T-cell (primary cell): ENCODE measurements at regions not wholly inside any gene's neighbourhood (a gene's known extent, or its start where the extent isn't known, plus 50 kb on each side); places are given as distances from the start of the nearest gene placed in this dataset.

Source experiments
- ATAC-seq, 4 experiments: fragments of 200-7000 bp in 3 of 4; fragments of 150-1000 bp in 1 of 4; cut with Tn5 transposase; replicated peaks in 1 of 4; 1 replicate in 3 of 4; 2 replicates in 1 of 4; pipeline ENCODE4 v1.10.0; 2021; ENCODE audit warnings: moderate library complexity in 3 of 4, mild to moderate bottlenecking in 2 of 4, moderate number of reproducible peaks in 1 of 4
- CTCF ChIA-PET, 2 donors: fragments of 300-600 bp; sonication (Branson Sonifier 250); formaldehyde crosslinking; loops; one replicate each; lab custom pipeline; 2022; ENCODE audit warnings: antibody characterized with exemption in 2 of 2; lab: Charles Lee
- POLR2A ChIA-PET, 2 donors: fragments of 300-600 bp; sonication (Branson Sonifier 250); formaldehyde crosslinking; loops; one replicate each; lab custom pipeline; 2022; ENCODE audit warnings: antibody characterized with exemption in 2 of 2; lab: Charles Lee
- DNase-seq, 35 experiments: peaks; one replicate each; pipeline versions ENCODE4 v3.0.0 to v3.0.0-alpha.2; 2013 to 2023
- H3K27ac ChIP-seq: one replicate; pipeline ENCODE4 v1.5.1; 2013; ENCODE audit warnings: low read length
- H3K27me3 ChIP-seq, 2 experiments: replicated peaks in 1 of 2; 1 replicate in 1 of 2; 2 replicates in 1 of 2; pipeline versions ENCODE4 v1.6.1 to v1.7.0; 2013; ENCODE audit warnings: low read length in 1 of 2, mixed read lengths in 1 of 2; ENCODE audit not compliant: control insufficient read depth in 2 of 2, insufficient read depth in 2 of 2; ENCODE audit errors: extremely low read depth in 1 of 2
- H3K36me3 ChIP-seq, 2 donors: 1 replicate in 1 of 2; 2 replicates in 1 of 2; pipeline versions ENCODE4 v1.6.1 to v1.7.0; 2013; ENCODE audit warnings: low read length in 1 of 2; ENCODE audit not compliant: control insufficient read depth in 2 of 2, insufficient read depth in 1 of 2; ENCODE audit errors: extremely low read depth in 1 of 2
- H3K4me1 ChIP-seq, 2 experiments: 1 replicate in 1 of 2; 2 replicates in 1 of 2; pipeline versions ENCODE4 v1.6.1 to v1.7.0; 2013; ENCODE audit warnings: low read length in 2 of 2, mixed read lengths in 1 of 2; ENCODE audit not compliant: insufficient read depth in 2 of 2, control insufficient read depth in 1 of 2; ENCODE audit errors: extremely low read depth in 1 of 2
- H3K4me3 ChIP-seq, 2 donors: 1 replicate in 1 of 2; 2 replicates in 1 of 2; pipeline versions ENCODE4 v1.5.1 to v1.7.0; 2013; ENCODE audit warnings: mild to moderate bottlenecking in 2 of 2, low read length in 1 of 2, moderate library complexity in 1 of 2; ENCODE audit not compliant: control insufficient read depth in 1 of 2; ENCODE audit errors: extremely low read depth in 1 of 2
- H3K9me3 ChIP-seq: 2 replicates; pipeline ENCODE4 v1.7.0; 2013
- H3K27ac Mint-ChIP-seq, 2 donors: one replicate each; pipeline ENCODE4 v1.8.0; 2020 to 2021; ENCODE audit warnings: mild to moderate bottlenecking in 2 of 2, mixed read lengths in 2 of 2
- H3K27me3 Mint-ChIP-seq, 2 donors: one replicate each; pipeline ENCODE4 v1.8.0; 2021 to 2022; ENCODE audit warnings: mixed read lengths in 2 of 2
- H3K36me3 Mint-ChIP-seq: one replicate; pipeline ENCODE4 v1.8.0; 2021; ENCODE audit warnings: mixed read lengths
- H3K4me1 Mint-ChIP-seq, 3 donors: one replicate each; pipeline ENCODE4 v1.8.0; 2020 to 2022; ENCODE audit warnings: mixed read lengths in 3 of 3, mild to moderate bottlenecking in 1 of 3
- H3K4me3 Mint-ChIP-seq, 3 donors: one replicate each; pipeline ENCODE4 v1.8.0; 2020 to 2022; ENCODE audit warnings: mild to moderate bottlenecking in 3 of 3, mixed read lengths in 3 of 3, moderate library complexity in 3 of 3
- H3K9me3 Mint-ChIP-seq, 3 donors: one replicate each; pipeline ENCODE4 v1.8.0; 2020 to 2022; ENCODE audit warnings: mixed read lengths in 3 of 3
- WGBS: methylation state at CpG from one replicate; pipeline ENCODE4 v1.1.5; 2013; ENCODE audit warnings: missing lambda C conversion rate; ENCODE audit not compliant: insufficient coverage; 5-methylcytosine and 5-hydroxymethylcytosine counted together

GRCh38 chr2:228681979-228682378, 500.5 kb upstream of the SPHKAP start:
- ChIA-PET POLR2A (no interaction called here), CTCF (no interaction called here)
- ATAC-seq: no peak
- Mint-ChIP-seq H3K36me3 (no peaks in the 10 kb centered on the region), H3K4me1 (no peaks in the 10 kb centered on the region), H3K27me3 (no peaks in the 10 kb centered on the region), H3K9me3 (peaks cover 5 to 11% (median 7%) of the 10 kb centered on the region in 3 donors), H3K4me3 (no peak overlapping the region), H3K27ac (no peak overlapping the region)
- H3K27me3 ChIP-seq: no peaks in the 10 kb centered on the region
- no peaks in the 10 kb centered on the region for H3K36me3 ChIP-seq
- H3K4me3 ChIP-seq: no peak overlapping the region
- no peaks in the 10 kb centered on the region for H3K9me3 ChIP-seq
- no CpG with 5 or more reads among the region's 1 CpG for WGBS
- no peak for DNase-seq
- no peaks in the 10 kb centered on the region for H3K4me1 ChIP-seq
- no peak overlapping the region for H3K27ac ChIP-seq

DNA sequence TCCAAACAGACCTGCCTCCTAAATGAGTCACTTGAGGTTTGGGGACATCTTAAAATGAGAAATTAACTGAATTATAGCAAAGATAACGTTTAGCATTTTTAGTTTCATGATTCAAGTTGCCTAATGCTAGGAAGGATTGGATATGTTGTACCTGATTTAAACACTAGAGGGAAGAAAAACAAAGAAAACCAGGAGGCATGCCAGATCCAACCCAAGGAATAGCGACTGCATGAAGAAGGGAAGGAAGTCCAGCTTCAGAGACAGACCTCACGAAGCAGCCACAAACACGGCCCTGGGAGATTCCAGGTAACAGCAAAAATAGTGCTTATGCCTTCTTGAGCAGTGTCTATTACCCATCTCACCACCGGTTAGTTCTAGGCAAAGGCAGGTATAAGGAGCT, 499.9 kb upstream of the SPHKAP start:
- Histone ChIP-seq H3K4me3 (no peak overlapping the region), H3K4me1 (no peaks in the 10 kb centered on the region), H3K36me3 (no peaks in the 10 kb centered on the region), H3K9me3 (no peaks in the 10 kb centered on the region), H3K27me3 (no peaks in the 10 kb centered on the region), H3K27ac (no peak overlapping the region)
- Mint-ChIP-seq H3K4me3 (no peak overlapping the region), H3K9me3 (peaks cover 5 to 11% (median 7%) of the 10 kb centered on the region in 3 donors), H3K27ac (no peak overlapping the region), H3K27me3 (no peaks in the 10 kb centered on the region), H3K36me3 (no peaks in the 10 kb centered on the region), H3K4me1 (no peaks in the 10 kb centered on the region)
- ChIA-PET CTCF (no interaction called here), POLR2A (no interaction called here)
- DNase-seq: no peak
- WGBS: 40% methylated on average over 4 of the region's 5 CpGs
- ATAC-seq: no peak

GRCh38 chr2:228678110-228678509, 496.6 kb upstream of the SPHKAP start:
- Mint-ChIP-seq H3K27ac (no peak overlapping the region), H3K4me3 (no peak overlapping the region), H3K4me1 (no peaks in the 10 kb centered on the region), H3K27me3 (no peaks in the 10 kb centered on the region), H3K9me3 (peaks cover 7 to 13% (median 9%) of the 10 kb centered on the region in 3 donors), H3K36me3 (no peaks in the 10 kb centered on the region)
- ChIA-PET CTCF (no interaction called here), POLR2A (no interaction called here)
- no peak for ATAC-seq
- Histone ChIP-seq H3K4me3 (no peak overlapping the region), H3K4me1 (no peaks in the 10 kb centered on the region), H3K27ac (no peak overlapping the region), H3K36me3 (no peaks in the 10 kb centered on the region), H3K27me3 (no peaks in the 10 kb centered on the region), H3K9me3 (no peaks in the 10 kb centered on the region)
- no peak for DNase-seq
- 22% methylated on average over 1 of the region's 4 CpGs for WGBS

DNA sequence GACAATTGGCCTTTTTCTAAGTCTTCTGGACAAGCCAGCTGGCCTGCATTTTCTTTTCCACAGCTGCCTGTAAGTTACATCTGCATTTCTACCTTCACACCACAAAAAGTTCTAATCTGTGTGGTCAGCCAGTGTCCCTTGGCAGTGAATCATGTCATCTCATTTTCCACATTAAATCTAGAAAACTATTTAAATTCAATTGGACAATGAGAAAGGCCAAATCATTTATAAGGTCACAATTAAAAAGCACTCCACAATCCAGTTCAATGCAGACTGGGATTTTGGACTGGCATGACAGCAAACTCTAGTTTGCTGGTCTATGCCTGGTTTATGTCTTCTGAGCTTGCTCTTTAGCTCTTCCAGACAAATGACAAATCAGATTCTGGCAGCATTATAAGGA, 494.2 kb upstream of the SPHKAP start:
- no peaks in the 10 kb centered on the region for H3K27me3 ChIP-seq
- H3K4me3 Mint-ChIP-seq: no peak overlapping the region
- no peak overlapping the region for H3K27ac Mint-ChIP-seq
- POLR2A ChIA-PET: no interaction called here
- peaks cover 7 to 13% (median 9%) of the 10 kb centered on the region in 3 donors for H3K9me3 Mint-ChIP-seq
- H3K4me1 ChIP-seq: no peaks in the 10 kb centered on the region
- no peaks in the 10 kb centered on the region for H3K4me1 Mint-ChIP-seq
- H3K27ac ChIP-seq: no peak overlapping the region
- H3K9me3 ChIP-seq: no peaks in the 10 kb centered on the region
- DNase-seq (no peak), ATAC-seq (no peak)
- H3K27me3 Mint-ChIP-seq: no peaks in the 10 kb centered on the region
- CTCF ChIA-PET: no interaction called here
- H3K4me3 ChIP-seq: no peak overlapping the region
- H3K36me3 ChIP-seq: no peaks in the 10 kb centered on the region
- no peaks in the 10 kb centered on the region for H3K36me3 Mint-ChIP-seq

GRCh38 chr2:228675091-228675490, 493.6 kb upstream of the SPHKAP start:
- Histone ChIP-seq H3K4me3 (no peak overlapping the region), H3K27ac (no peak overlapping the region), H3K9me3 (no peaks in the 10 kb centered on the region), H3K4me1 (no peaks in the 10 kb centered on the region), H3K27me3 (no peaks in the 10 kb centered on the region), H3K36me3 (no peaks in the 10 kb centered on the region)
- no peak for DNase-seq
- no peaks in the 10 kb centered on the region for H3K36me3 Mint-ChIP-seq
- H3K27ac Mint-ChIP-seq: no peak overlapping the region
- ChIA-PET POLR2A (no interaction called here), CTCF (no interaction called here)
- H3K9me3 Mint-ChIP-seq: peaks cover 7 to 13% (median 9%) of the 10 kb centered on the region in 3 donors
- H3K4me1 Mint-ChIP-seq: no peaks in the 10 kb centered on the region
- ATAC-seq: no peak
- H3K27me3 Mint-ChIP-seq: no peaks in the 10 kb centered on the region
- 50% methylated on average over 2 of the region's 2 CpGs for WGBS
- H3K4me3 Mint-ChIP-seq: no peak overlapping the region

GRCh38 chr2:228673876-228674554, 492.5 kb upstream of the SPHKAP start:
- Mint-ChIP-seq H3K4me1 (no peaks in the 10 kb centered on the region), H3K9me3 (peaks cover 7 to 13% (median 12%) of the 10 kb centered on the region in 3 donors), H3K27me3 (no peaks in the 10 kb centered on the region), H3K4me3 (no peak overlapping the region), H3K36me3 (no peaks in the 10 kb centered on the region), H3K27ac (no peak overlapping the region)
- ATAC-seq: no peak
- Histone ChIP-seq H3K4me3 (no peak overlapping the region), H3K27me3 (no peaks in the 10 kb centered on the region), H3K36me3 (no peaks in the 10 kb centered on the region), H3K27ac (no peak overlapping the region), H3K4me1 (no peaks in the 10 kb centered on the region), H3K9me3 (no peaks in the 10 kb centered on the region)
- DNase-seq: no peak
- WGBS: 57% methylated on average over 1 of the region's 3 CpGs
- ChIA-PET POLR2A (no interaction called here), CTCF (no interaction called here)

GRCh38 chr2:228669690-228670089, 488.2 kb upstream of the SPHKAP start:
- Mint-ChIP-seq H3K36me3 (no peaks in the 10 kb centered on the region), H3K4me1 (no peaks in the 10 kb centered on the region), H3K4me3 (no peak overlapping the region), H3K27me3 (no peaks in the 10 kb centered on the region), H3K27ac (no peak overlapping the region), H3K9me3 (peaks cover 11 to 13% (median 12%) of the 10 kb centered on the region in 3 donors)
- H3K4me3 ChIP-seq: no peak overlapping the region
- no peaks in the 10 kb centered on the region for H3K36me3 ChIP-seq
- H3K4me1 ChIP-seq: no peaks in the 10 kb centered on the region
- ATAC-seq (no peak), DNase-seq (no peak)
- no peaks in the 10 kb centered on the region for H3K27me3 ChIP-seq
- ChIA-PET CTCF (no interaction called here), POLR2A (no interaction called here)
- no peak overlapping the region for H3K27ac ChIP-seq
- 63% methylated on average over 2 of the region's 3 CpGs for WGBS
- no peaks in the 10 kb centered on the region for H3K9me3 ChIP-seq
